Pons (tissue), 1 donor: ENCODE measurements at regions not wholly inside any gene's neighbourhood (a gene's known extent, or its start where the extent isn't known, plus 50 kb on each side); places are given as distances from the start of the nearest gene placed in this dataset.
"Not testable (repeated sequence)": the region's sequence is repeated elsewhere in the genome, so short reads cannot be mapped to it uniquely, and the experiment has no call there.

Source experiments
- DNase-seq: peaks from one replicate; pipeline ENCODE4 v3.0.0-alpha.2; 2016; ENCODE audit warnings: low spot score

DNA sequence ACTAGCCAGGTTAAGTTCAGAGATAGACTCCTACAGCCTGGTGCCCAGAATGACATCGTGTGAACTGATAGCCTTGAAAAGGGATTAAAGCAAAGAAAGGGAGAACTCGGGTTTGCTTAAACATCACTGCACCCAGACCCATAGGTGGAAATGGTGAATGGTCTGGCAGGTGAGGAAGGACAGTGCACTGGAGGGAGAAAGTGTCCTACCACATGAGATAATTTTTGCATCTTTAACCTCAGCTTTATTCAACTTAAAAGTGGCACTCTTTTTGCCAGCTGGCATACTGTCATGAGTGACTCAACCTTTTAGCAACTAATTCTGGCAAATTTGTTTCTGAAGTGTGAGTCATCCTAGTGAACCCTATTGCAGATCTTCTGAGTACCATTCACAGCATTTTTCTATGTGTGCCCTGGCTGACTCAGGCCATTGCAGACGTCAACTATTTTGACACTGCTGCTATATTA lies 53.0 kb upstream of the DAPP1 start:
- DNase-seq, result peak; percentile 11

DNA sequence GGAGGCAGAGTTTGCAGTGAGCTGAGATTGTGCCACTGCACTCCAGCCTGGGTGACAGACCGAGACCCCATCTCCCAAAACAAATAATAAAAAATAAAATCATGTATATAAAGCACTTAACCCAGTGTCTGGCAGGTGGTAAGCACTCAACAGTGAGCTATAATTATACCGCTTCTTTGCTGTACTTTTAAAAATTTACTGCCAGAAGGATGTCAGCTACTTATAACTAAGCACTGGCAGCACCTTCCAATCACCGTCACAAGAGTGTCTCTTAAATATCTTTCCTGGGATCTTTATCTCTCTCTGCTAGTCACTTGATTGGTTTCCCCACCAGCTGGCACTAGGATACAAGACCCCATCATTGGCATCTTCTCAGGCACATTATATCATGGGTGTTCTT lies 53.9 kb upstream of the DAPP1 start:
- DNase-seq, result no peak

DNA sequence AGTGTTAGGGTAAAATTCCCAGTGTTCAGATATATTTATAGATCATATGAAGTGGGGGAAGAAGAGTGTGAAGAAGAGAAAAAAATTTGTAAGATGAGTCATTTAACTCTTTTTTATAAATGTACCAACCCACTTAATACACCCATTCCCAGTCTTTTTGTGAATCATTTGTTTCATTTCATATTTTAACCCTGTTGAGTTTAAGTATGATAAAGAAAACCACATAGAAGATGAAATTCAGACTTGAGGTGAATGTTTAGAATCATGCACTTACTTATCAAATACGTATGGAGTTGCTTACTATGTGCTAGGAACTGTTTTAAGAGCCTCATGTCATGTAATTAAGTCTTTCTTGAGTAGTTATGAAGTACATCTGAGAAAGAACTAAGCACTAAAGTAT lies 56.6 kb upstream of the DAPP1 start:
- DNase-seq, result no peak

DNA sequence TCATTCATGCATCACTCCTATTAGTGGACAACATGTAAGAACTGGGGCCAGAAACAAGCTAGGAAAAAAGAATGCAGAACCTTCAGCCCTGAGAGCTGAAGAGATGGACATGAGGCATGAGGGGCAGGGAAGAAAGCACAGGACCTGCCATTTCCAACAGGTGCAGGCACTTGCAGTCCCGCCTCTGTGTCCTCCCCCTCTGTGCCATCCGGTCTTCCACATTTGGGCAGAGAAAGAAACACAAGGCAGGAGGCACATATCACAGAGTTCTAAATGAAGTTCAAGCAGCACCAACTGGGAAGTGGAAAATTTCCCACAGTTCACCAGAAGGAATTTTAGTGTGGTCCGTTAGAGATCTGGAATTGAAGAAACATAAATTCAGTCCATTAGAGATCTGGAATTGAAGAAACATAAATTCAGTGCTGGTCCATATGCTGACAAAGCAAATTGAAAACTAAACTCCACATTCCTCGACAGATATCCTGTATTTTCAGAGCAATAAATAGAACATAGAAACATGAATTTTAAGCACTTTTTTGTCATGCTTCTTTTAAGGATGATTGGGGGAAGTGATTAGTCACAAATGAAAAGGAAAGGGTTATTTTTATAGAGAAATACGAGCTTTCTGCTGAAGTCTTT lies 57.2 kb upstream of the DAPP1 start:
- DNase-seq, result no peak

DNA sequence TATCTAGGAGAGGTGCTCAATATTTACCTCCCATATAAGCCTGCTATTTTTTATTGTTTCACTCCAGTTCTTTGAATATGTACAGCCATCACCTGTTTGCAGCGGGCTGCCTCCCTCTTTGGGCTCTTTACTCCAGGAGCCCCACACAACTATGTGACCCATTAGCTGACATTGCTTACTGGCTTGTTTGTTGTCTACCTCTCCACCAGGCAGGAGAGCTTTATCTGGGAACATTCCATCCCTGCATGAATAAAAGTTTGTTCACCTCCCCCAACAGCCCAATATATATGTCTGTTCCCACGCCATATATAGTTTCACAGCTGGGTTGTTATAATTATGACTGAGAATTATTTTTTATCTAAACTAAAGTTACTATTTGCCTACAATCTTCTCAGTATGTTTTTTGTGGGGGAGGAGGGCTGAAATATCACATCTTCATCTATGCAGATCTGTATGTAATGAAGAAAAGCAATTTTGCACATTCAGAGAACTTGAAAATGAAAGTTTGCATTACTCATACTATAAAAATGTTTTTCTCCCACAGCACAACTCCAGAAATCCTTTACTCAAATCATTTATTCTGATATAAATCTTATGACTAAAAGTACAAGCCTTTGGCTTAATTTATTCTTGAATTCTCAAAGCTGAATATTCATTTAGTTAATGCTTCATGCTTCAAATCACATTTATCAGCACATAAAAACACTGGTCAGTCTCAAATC lies 61.2 kb upstream of the DAPP1 start:
- no peak for DNase-seq

DNA sequence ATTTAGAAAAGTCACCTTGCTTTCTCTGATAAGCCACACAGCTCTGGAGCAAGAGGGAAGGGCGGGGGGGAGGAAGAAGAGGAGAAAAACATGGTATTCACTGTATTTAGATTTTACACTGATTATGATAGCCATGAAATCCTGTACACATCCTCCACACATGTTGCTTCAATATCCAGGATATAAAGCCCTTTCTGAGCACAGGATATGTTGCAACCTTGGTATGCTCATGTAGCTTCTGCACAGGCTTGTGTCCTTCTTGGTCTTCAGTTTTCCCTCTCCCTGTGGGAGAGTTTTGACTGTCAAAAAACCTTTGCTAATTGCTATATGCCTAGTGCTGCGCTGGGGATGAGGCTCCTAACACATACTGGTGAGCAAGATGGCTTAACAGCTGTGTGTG lies 61.9 kb upstream of the DAPP1 start:
- DNase-seq, result no peak

DNA sequence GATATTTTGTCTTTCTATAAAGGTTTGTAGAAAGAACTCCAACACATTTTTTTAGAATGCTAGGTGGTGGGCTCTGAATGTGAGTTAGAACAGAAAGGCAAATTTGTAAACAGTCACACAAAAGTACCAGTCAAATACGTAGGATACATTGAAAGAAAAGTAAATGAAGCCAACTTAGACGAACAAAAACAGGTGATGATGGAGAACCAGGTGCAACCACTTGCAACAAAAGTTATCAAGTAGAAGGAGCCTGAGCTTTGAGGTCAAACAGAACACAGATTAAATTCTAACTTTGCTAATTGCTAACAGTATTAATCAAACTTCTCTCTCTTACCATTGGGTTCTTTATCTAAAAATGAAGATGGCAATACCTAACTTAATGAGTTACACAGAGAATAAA lies 62.7 kb upstream of the DAPP1 start:
- DNase-seq, result no peak

DNA sequence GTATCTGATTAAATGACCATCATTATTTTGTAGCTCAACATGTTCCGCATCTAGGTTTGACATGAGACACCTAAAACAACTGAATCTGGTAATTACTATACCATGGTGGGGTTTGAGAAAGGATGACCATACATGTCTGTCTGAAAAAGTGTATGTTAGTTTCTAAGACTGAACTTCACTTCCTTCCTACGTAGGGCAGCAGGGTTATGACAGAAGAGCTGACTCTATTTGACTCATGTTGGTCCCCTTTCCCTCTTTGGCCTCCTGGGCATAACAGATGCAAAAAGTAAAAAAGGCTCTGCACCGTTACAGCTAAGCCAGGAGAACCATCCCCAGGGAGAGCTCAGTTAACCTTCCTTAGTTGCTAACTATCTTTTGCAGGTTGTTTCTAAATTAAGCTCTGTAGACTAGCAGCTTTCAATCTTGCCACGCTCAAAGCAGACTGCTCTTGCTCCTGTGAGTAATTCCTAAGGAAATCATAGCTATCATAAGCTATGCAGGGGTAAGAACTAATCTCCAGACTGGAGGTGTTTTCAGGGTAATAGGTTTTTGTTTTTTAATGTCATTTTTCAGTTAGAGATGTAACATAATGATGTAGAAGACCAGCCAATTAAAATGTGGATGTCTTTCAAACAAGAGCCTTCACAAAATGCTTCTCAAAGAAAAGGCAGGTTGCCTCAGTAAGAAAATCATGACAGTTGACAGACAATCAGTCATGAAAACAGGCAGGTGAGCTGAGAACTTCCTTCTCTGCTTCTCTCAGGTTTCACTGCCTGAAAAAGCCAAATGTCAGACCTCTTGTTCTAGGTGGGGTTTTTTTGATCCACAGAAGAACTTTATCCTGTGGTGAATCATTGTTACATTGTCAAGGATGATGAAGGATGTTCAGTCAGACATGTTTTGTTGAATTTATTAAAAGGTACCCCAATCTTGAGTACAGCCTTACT lies 66.9 kb upstream of the DAPP1 start:
- DNase-seq, result no peak

DNA sequence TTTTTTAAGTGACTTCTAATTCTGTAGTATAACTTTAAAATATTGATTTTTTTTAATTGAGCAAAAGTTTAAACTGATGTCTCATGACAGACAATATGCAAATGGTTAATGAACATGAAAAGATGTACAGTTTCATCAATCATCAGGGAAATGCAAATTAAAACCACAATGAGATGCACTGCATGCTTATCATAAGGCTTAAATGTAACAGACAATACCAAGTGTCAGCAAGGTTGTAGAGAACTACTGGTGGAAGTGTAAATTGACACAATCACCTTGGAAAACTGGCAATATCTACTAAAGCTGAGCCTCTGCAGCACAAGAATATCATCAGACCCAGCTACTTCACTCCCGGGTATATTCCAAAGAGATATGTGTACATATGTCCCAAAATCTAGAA lies 70.2 kb upstream of the DAPP1 start:
- no peak for DNase-seq

DNA sequence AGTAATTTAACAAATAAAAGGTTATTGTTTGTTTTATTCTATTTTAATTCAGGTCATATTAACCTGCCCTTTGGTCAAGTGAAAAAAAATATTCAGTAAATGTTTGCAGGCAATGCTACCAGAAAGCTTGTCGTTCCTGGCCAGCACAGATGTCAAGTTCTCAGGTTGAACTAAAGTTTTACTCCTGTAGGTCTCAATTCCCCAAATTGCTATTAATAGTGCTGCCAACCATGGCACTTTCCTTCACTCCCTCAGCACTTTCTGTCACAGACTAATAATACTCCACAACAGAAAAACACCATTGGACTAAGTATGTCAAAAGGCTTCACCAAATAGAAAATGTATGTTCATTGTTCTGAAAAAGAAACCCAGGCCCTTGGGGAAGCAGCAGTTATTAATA lies 79.2 kb upstream of the C4orf54 start:
- no peak for DNase-seq

DNA sequence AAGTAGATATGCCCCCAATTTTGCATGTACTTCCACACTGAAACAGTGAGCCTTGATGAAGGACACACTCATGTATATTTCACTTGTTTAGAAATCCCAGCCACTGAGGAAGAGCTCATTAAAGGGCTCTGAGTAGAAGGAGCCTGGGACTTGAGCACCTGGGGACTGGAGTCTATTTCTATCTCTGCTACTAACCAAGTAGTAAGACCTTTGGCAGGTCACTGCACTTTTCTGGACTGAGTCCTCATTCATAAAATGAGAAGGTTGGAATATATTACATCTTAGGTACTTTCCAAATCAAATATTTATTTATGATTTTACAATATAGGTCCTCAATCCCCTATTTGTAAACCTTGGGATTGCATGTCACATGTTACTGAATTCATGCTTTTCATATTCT lies 78.2 kb upstream of the C4orf54 start:
- no peak for DNase-seq

DNA sequence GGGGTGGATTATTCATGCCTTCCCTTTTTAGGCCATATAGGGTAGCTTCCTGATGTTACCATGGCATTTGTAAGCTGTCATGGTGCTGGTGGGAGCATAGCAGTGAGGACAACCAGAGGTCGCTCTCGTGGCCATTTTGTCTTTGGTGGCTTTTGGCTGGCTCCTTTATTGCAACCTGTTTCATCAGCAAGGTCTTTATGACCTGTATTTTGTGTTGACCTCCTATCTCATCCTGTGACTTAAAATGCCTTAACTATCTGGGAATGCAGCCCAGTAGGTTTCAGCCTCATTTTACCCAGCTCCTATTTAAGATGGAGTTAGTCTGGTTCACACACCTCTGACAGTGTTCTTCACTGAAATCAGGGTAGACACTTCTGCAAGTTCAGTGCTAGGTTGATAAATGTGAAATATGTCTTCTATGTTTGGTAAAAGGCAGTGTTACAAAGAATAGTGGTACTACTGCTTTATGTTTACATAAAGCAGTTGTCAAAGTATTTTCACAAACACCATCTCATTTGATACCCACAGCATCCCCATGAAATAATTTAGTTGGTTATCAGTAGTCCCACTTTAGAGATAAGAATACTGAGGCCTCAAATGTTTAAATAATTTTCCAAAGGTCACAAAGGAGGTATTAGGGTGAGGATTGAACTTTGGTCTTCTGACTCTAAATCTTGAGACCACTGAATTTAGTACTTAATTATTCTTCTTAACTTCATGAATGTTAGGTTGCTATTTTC lies 77.1 kb upstream of the C4orf54 start:
- DNase-seq, result no peak

DNA sequence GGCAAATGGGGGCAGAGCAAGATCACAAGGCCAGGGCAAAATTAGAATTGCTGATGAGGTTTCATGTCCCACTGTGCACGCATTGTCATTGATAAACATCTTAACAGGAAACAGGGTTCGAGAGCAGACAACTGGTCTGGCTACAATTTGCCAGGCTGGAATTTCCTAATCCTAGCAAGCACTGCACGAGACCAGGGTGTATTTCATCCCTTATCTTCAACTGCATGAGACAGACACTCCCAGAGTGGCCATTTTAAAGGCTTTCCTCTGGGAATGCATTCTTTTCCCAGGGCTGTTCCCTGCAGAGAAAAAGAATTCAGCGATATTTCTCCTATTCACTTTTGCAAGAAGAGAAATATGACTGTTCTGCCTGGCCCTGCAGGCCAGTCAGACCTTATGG lies 75.8 kb upstream of the C4orf54 start:
- not testable (repeated sequence) for DNase-seq

DNA sequence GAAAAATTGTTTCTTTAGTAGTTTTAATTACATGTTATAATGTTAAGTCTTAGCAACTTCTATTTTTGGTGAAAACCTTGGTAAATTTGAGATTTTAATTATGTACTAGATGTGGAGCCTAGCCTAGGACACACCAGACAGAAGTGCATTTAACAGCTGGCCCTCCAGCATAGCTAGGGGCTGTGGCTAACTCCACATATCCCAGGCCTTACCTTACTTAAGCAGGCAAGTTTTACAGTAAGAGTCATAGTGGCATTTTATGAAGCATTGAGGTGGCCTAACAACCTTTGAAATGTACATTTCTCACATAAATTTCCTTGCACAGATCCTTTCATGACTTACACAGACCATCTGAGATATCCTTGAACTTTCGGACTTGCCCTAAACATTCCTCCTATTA lies 71.6 kb upstream of the C4orf54 start:
- DNase-seq, result no peak

DNA sequence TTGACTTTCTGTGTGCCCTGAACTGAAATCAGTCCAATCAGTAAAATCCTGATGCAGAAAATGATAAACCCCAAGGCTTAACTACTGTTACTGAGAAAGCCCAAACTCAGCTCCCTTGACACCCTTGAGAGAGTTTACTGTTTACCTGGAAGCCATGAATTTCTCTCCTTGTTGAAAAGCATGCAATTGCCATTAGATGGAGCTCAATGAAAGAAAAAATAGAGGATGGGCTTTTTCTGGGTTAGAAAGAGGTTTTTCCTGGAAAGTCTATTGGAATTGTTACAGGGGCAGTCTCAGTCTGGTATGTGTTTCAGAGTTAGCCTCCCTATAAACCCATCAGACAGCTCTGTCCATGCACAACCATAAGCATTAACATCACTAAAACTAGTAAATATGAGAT lies 66.4 kb upstream of the C4orf54 start:
- peak; percentile 19 for DNase-seq

DNA sequence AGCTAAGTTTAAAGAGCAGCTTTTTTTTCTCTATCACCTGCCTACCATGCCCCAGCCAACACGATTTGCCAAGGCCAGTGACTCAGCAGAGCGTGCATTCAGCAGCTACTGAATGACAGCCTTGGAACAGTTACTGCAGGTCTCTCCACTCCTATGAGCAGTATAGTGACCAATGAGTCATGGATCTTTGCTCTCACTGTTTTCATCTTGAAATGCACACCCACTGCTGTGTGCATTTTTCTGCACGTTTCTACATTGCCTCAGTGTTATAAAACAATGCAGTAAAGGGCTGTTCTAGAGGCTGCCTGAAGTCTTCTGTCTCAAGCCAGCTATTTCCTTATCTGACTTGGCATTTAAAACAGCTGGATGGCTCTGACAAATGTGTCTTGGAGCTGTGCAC lies 66.0 kb upstream of the C4orf54 start:
- DNase-seq, result peak; percentile 8

DNA sequence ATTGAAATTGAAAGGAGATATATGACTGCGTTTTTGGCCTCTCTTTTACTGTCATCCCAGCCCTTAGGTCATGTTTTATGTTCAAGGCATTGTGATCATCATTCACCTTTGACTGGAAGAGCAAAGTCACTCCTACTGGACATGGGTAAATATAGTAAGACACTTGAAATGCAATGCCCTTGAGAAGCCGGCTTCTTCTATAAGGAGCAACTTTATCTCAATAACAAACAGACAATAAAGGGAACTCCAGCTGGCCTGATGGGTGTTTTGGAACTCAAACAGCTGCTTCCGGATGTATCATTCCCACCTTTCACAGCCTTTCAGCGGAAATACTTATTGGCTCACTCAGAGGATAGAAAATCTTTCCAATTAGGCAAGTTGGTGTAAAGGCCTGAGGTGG lies 65.1 kb upstream of the C4orf54 start:
- no peak for DNase-seq

DNA sequence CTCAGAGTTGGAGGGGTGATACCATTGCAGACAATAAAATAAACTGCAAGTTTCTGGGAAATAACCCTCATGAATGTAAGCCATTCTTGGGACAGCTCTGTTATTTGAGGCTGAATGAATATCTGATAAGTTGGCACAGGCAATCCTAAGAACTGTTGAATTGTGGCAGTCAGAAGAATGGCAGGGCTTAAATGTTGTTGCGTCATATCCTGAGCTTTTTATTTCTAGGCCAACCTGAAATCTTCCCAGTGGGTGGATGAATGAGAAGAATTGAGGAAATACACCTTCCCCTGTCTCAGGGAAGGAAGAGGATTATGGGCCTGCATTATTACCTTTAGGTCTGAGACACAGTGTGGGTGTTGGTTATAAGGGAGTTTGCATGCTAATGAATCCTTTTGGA lies 64.4 kb upstream of the C4orf54 start:
- no peak for DNase-seq

DNA sequence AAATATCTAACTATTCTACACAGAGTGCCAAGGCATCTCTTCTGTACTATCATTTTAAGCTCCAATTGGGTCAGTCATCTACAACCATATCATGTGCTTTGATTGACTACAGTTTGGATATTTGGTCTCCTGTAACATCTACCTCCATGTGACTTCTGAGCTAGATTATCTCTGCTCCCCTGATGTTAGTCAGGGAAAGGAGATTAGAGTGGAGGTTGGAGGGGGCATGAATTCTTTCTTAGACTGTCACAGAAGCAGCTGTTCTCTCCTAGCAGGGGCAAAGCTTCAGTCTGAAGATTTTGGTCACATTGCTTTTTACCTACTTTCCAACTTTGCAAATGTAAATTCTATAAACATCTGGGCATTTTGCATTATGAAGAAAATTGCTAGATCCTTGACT lies 62.6 kb upstream of the C4orf54 start:
- DNase-seq, result no peak

DNA sequence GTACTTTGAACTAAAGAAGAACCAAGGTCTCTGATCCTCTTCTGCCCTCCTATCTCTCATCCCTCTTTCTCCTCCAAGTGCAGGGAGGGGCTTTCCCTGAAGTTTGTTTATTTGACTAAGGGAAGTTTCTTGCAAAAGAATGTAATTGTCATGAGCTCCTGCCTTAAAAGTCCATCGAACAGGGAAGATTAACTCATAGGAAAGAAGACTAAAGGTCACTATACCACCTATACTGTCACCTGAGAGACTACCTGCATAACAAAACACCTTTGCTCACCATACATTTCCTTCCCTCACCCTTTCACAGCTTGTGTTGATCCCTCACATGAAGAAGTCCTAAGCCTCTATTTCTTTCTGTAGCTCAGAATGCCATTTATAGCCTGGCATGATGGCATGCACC lies 59.4 kb upstream of the C4orf54 start:
- DNase-seq, result no peak

DNA sequence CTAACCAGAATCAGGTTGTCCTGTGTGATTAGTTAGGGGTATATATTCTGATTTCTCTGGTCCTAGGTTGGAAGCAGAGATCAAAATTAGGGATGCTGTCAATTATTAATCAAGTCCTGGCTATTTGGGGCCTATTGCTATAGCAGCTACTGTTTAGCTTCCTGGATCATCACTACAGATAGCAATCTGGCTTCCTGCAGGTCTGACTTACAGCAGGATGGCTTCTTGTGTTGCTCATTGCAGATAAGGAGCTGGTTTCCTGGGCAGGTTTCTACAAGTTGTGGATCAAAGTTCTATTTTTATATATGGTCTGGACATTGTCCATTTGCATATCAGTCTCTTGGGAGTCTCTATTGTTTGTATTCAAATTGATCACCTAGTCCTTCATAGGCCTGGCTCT lies 57.7 kb upstream of the C4orf54 start:
- no peak for DNase-seq

DNA sequence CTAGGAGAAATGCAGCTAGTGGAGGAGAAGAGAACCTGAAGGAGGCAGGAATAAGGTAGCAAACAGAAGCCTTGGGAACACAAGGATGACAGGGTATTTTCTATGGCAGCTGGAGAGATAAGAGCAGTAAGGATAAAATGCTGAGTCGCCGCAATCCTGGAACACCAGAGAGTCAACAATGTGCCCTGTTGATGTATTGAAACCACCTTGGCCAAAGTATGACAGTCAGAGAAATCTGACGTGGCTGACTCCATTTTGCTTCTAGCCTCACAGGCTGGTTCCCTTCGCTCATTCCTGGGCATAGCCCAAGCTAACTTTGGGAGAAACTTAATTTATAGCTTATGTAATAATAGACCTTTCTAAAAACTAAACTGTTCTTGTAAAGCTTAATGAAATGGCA lies 56.6 kb upstream of the C4orf54 start:
- no peak for DNase-seq
